ENCODE measurements at regions not wholly inside any gene's neighbourhood (a gene's known extent, or its start where the extent isn't known, plus 50 kb on each side); places are given as distances from the start of the nearest gene placed in this dataset.

DNA sequence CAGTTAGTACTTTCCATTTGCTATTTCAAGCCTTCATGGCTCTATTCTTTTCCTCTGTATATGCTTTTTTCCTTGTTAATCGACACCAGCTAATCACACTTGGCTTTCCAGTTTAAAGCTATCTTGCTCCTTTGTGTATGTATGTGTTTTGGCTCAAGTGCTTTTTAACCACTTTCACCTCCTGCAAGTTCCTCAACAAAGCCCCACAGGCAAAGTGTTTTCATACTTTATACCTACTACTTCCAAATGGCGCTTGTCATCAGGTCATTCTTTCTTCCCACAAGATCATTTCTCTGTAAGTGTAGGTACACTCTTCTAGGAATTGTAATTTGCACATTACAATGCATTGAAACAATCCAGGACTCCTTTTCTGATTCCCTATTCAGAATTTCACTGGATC is 64.0 kb upstream of the FIGN start:
- H3K9me3 ChIP-seq = no peaks in the 10 kb centered on the region
- no peak overlapping the region for H3K9ac ChIP-seq (ENCODE audit: low read depth in 2 of 2, low read length in 2 of 2)
- H3K27ac ChIP-seq = no peak overlapping the region
- no peaks in the 10 kb centered on the region for H3K4me1 ChIP-seq
- TF ChIP-seq, protein P1, sequence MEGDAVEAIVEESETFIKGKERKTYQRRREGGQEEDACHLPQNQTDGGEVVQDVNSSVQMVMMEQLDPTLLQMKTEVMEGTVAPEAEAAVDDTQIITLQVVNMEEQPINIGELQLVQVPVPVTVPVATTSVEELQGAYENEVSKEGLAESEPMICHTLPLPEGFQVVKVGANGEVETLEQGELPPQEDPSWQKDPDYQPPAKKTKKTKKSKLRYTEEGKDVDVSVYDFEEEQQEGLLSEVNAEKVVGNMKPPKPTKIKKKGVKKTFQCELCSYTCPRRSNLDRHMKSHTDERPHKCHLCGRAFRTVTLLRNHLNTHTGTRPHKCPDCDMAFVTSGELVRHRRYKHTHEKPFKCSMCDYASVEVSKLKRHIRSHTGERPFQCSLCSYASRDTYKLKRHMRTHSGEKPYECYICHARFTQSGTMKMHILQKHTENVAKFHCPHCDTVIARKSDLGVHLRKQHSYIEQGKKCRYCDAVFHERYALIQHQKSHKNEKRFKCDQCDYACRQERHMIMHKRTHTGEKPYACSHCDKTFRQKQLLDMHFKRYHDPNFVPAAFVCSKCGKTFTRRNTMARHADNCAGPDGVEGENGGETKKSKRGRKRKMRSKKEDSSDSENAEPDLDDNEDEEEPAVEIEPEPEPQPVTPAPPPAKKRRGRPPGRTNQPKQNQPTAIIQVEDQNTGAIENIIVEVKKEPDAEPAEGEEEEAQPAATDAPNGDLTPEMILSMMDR (IDR thresholded peaks at IDR 0.05) = no peak
- no peaks in the 10 kb centered on the region for H3K36me3 ChIP-seq
- intact Hi-C loops (cut with DNase I) = no loop called here
- H3K4me3 ChIP-seq = no peak overlapping the region
- no peaks in the 10 kb centered on the region for H3K27me3 ChIP-seq
- DNase-seq = no peak

DNA sequence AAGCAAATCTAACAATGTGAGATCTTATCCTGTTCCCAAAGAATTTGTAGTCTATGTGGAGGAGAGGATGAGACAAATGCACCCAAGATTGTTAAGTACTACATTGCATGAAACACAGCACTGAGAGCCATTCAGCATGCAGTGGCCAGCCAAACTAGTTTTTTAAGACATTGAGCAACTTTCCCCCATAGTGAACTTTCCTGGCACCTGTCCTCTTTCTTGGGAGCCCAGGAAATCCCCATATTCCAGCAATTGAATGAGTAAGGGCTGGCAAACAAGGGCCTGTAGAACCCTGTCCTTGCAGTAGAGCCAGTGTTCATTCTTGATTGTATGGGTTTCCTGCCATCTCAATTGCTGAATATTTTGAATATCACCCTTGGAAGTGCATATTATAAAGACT is 58.8 kb upstream of the FIGN start:
- TF ChIP-seq, protein P1 (IDR thresholded peaks at IDR 0.05) = no peak

More for the DNA sequence above, 58.8 kb upstream of the FIGN start:
- Histone ChIP-seq H3K4me3 (no peak overlapping the region), H3K36me3 (no peaks in the 10 kb centered on the region), H3K27me3 (no peaks in the 10 kb centered on the region), H3K27ac (no peak overlapping the region), H3K9me3 (no peaks in the 10 kb centered on the region), H3K4me1 (no peaks in the 10 kb centered on the region), H3K9ac (ENCODE audit: low read depth in 2 of 2, low read length in 2 of 2) (no peak overlapping the region)
- DNase-seq = no peak
- intact Hi-C loops (cut with DNase I) = no loop called here

Data from colonic mucosa (tissue), 4 donors.